Urothelium cell line (cell line): ENCODE measurements at regions not wholly inside any gene's neighbourhood (a gene's known extent, or its start where the extent isn't known, plus 50 kb on each side); places are given as distances from the start of the nearest gene placed in this dataset.
"Not testable (repeated sequence)": the region's sequence is repeated elsewhere in the genome, so short reads cannot be mapped to it uniquely, and the experiment has no call there.

ENCODE experiments used
- DNase-seq: peaks from one replicate; pipeline ENCODE4 v3.0.0; 2011; ENCODE audit warnings: low spot score, mixed read lengths
- FAIRE-seq: peaks from 2 replicates; lab custom pipeline; 2011; peaks lifted over from hg19 to GRCh38; lab: Jason Lieb, UNC

GRCh38 chr16:31581065-31581464, 53.4 kb downstream of the AHSP start:
- DNase-seq, FAIRE-seq: not testable (repeated sequence)

GRCh38 chr16:31601737-31602384, 74.2 kb downstream of the AHSP start:
- DNase-seq, FAIRE-seq: not testable (repeated sequence)

GRCh38 chr16:31618130-31618529, 90.4 kb downstream of the AHSP start:
- FAIRE-seq (no peak), DNase-seq (no peak)

- DNase-seq = no peak
- no peak for FAIRE-seq
These were observed 108.7 kb downstream of the AHSP start for GRCh38 chr16:31636433-31636832.

GRCh38 chr16:31641279-31641678, 113.6 kb downstream of the AHSP start:
- no peak for FAIRE-seq
- no peak for DNase-seq

GRCh38 chr16:31655674-31656073, 128.0 kb downstream of the AHSP start:
- not testable (repeated sequence) for FAIRE-seq, DNase-seq

GRCh38 chr16:31664683-31665482, 137.2 kb downstream of the AHSP start:
- FAIRE-seq (no peak), DNase-seq (peak; percentile 46)

- FAIRE-seq (no peak), DNase-seq (no peak)
These were observed 147.0 kb downstream of the AHSP start for GRCh38 chr16:31674686-31675085.

- FAIRE-seq (no peak), DNase-seq (no peak)
These were observed 149.0 kb downstream of the AHSP start for GRCh38 chr16:31676731-31677130.

- no peak for FAIRE-seq
- no peak for DNase-seq
These were observed 151.1 kb downstream of the AHSP start for GRCh38 chr16:31678649-31679325.

GRCh38 chr16:31689331-31689730, 161.6 kb downstream of the AHSP start:
- not testable (repeated sequence) for FAIRE-seq, DNase-seq

GRCh38 chr16:31692338-31692737, 164.6 kb downstream of the AHSP start:
- not testable (repeated sequence) for DNase-seq, FAIRE-seq

GRCh38 chr16:31693733-31694132, 166.0 kb downstream of the AHSP start:
- DNase-seq = no peak
- no peak for FAIRE-seq

GRCh38 chr16:31694461-31694860, 166.8 kb downstream of the AHSP start:
- DNase-seq = no peak
- peak; percentile 96 for FAIRE-seq

- DNase-seq (no peak), FAIRE-seq (no peak)
These were observed 168.0 kb downstream of the AHSP start for GRCh38 chr16:31695667-31696066.

GRCh38 chr16:31696968-31697743, 169.5 kb downstream of the AHSP start:
- peak; percentile 37 for DNase-seq
- no peak for FAIRE-seq

GRCh38 chr16:31697744-31698125, 170.0 kb downstream of the AHSP start:
- FAIRE-seq = no peak

GRCh38 chr16:31698901-31699300, 171.2 kb downstream of the AHSP start:
- FAIRE-seq = no peak
- DNase-seq = no peak

More at GRCh38 chr16:31697744-31698125, 170.0 kb downstream of the AHSP start:
- DNase-seq = no peak

- DNase-seq = no peak
- no peak for FAIRE-seq
These were observed 171.9 kb downstream of the AHSP start for GRCh38 chr16:31699601-31700000.

- FAIRE-seq = no peak
- peak; percentile 81 for DNase-seq
These were observed 172.5 kb downstream of the AHSP start for GRCh38 chr16:31700200-31700529.
